ENCODE measurements at regions not wholly inside any gene's neighbourhood (a gene's known extent, or its start where the extent isn't known, plus 50 kb on each side); places are given as distances from the start of the nearest gene placed in this dataset.

DNA sequence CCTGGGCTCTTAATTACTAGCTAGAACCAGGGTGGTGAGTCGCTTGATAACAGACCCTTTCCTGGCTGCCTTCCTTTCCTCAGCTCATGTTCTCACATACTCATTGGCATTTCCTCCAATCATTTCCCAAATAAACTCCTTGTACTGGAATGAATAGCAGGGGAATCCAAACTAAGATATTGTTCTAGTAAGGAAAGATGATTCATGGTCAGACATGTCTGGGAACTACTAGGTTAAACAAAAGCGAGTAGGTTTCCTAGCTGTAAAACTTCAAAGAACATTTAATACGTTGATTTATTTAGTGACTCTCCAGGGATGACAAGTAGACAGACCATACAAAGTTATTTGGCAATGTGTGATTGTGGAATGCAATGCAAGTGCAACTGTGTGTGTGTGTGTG is 121.2 kb upstream of the KCNJ6 start:
- H3K27me3 ChIP-seq: no peaks in the 10 kb centered on the region
- H3K9me3 ChIP-seq: no peaks in the 10 kb centered on the region
- WGBS, 2 donors: 47 to 60% methylated on average over 3 of the region's 3 CpGs
- TF ChIP-seq CTCF (IDR thresholded peaks at IDR 0.05): no peak
- no peak for TF ChIP-seq POLR2A (IDR thresholded peaks at IDR 0.05)
- TF ChIP-seq EP300 (IDR thresholded peaks at IDR 0.05): no peak
- no peaks in the 10 kb centered on the region for H3K36me3 ChIP-seq
- no peak overlapping the region for H3K4me3 ChIP-seq
- no peak for DNase-seq (ENCODE audit: low spot score in 2 of 2)
- no peak overlapping the region for H3K27ac ChIP-seq
- no peaks in the 10 kb centered on the region for H3K4me1 ChIP-seq

DNA sequence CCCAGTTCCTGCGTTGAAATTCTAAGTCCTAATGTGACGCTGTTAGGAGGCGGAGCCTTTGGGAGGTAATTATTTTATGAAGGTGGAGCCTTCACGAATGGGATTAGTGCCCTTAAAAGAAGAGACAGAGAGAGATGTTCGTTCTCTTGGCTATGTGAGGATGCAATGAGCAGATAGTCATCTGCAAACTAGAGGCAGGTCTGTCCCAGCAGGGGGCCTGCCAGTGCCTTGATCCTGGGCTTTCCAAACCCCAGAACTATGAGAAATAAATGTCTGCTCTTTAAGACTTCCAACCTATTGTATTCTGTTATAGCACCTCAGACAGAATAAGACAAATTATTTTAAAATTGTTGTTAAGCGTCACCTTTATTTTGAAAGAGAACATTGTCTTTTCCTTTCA is 123.1 kb upstream of the KCNJ6 start:
- TF ChIP-seq CTCF (IDR thresholded peaks at IDR 0.05): no peak
- TF ChIP-seq POLR2A (IDR thresholded peaks at IDR 0.05): no peak
- TF ChIP-seq EP300 (IDR thresholded peaks at IDR 0.05): no peak
- Histone ChIP-seq H3K4me1 (no peaks in the 10 kb centered on the region), H3K27me3 (no peaks in the 10 kb centered on the region), H3K36me3 (no peaks in the 10 kb centered on the region), H3K27ac (no peak overlapping the region), H3K4me3 (no peak overlapping the region), H3K9me3 (no peaks in the 10 kb centered on the region)
- no peak for DNase-seq (ENCODE audit: low spot score in 2 of 2)
- WGBS, 2 donors: 76 to 77% methylated on average over 6 of the region's 6 CpGs

- no peak for DNase-seq (ENCODE audit: low spot score in 2 of 2)
- Histone ChIP-seq H3K36me3 (no peaks in the 10 kb centered on the region), H3K4me1 (no peaks in the 10 kb centered on the region), H3K4me3 (no peak overlapping the region), H3K27me3 (no peaks in the 10 kb centered on the region), H3K27ac (no peak overlapping the region), H3K9me3 (no peaks in the 10 kb centered on the region)
- no peak for TF ChIP-seq POLR2A (IDR thresholded peaks at IDR 0.05)
- TF ChIP-seq CTCF (IDR thresholded peaks at IDR 0.05): no peak
- TF ChIP-seq EP300 (IDR thresholded peaks at IDR 0.05): no peak
Measured at GRCh38 chr21:38039841-38040240, 123.6 kb upstream of the KCNJ6 start.

GRCh38 chr21:38041493-38041892 is 125.2 kb upstream of the KCNJ6 start:
- WGBS, 2 donors: 44 to 51% methylated on average over 6 of the region's 6 CpGs
- H3K27me3 ChIP-seq: no peaks in the 10 kb centered on the region
- H3K4me3 ChIP-seq: no peak overlapping the region
- no peak overlapping the region for H3K27ac ChIP-seq
- DNase-seq (ENCODE audit: low spot score in 2 of 2): no peak
- TF ChIP-seq POLR2A (IDR thresholded peaks at IDR 0.05) (no peak), CTCF (IDR thresholded peaks at IDR 0.05) (no peak), EP300 (IDR thresholded peaks at IDR 0.05) (no peak)
- H3K9me3 ChIP-seq: no peaks in the 10 kb centered on the region
- no peaks in the 10 kb centered on the region for H3K4me1 ChIP-seq
- H3K36me3 ChIP-seq: no peaks in the 10 kb centered on the region

GRCh38 chr21:38042246-38042645 is 126.0 kb upstream of the KCNJ6 start:
- DNase-seq (ENCODE audit: low spot score in 2 of 2): no peak
- no peaks in the 10 kb centered on the region for H3K4me1 ChIP-seq
- H3K36me3 ChIP-seq: no peaks in the 10 kb centered on the region
- H3K4me3 ChIP-seq: no peak overlapping the region
- H3K9me3 ChIP-seq: no peaks in the 10 kb centered on the region
- no peak overlapping the region for H3K27ac ChIP-seq
- TF ChIP-seq CTCF (IDR thresholded peaks at IDR 0.05): no peak
- TF ChIP-seq POLR2A (IDR thresholded peaks at IDR 0.05): no peak
- no peak for TF ChIP-seq EP300 (IDR thresholded peaks at IDR 0.05)
- 85 to 92% methylated on average over 2 of the region's 2 CpGs for WGBS, 2 donors
- no peaks in the 10 kb centered on the region for H3K27me3 ChIP-seq
